ENCODE measurements at regions not wholly inside any gene's neighbourhood (a gene's known extent, or its start where the extent isn't known, plus 50 kb on each side); places are given as distances from the start of the nearest gene placed in this dataset.

GRCh38 chr1:204818998-204819397 lies 51.7 kb upstream of the NFASC start:
- no peak for DNase-seq (ENCODE audit: extremely low read depth in 1 of 2, low read depth in 1 of 2)

DNA sequence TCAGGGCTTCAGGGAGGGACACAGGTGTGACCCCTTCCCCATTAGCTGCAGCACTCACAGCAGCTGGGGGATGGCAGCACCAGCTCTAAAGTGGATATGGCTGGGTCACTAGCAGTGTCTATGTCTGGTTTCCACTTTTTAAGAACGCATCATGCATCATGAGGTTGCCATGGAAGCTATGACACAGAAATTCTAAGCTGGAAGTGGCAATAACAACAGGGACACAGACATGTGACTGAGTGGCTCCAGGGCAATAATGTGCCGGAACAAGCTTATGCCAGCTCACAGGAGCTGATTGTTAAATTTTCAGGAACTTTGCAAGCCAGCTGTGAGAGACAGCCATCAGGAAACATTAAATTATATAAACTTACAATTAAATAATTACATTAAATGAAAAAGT lies 51.2 kb upstream of the NFASC start:
- DNase-seq (ENCODE audit: extremely low read depth in 1 of 2, low read depth in 1 of 2), result no peak

Measured in stimulated activated CD8-positive, alpha-beta memory T cell treated with anti-CD3 and anti-CD28 coated beads, Interleukin-7, amount 100 ng/mL, for 48 hours (primary cell).